HEK293T (cell line): ENCODE measurements at regions not wholly inside any gene's neighbourhood (a gene's known extent, or its start where the extent isn't known, plus 50 kb on each side); places are given as distances from the start of the nearest gene placed in this dataset.

Source experiments
- BHLHE40 ChIP-seq: fragments of 450-650 bp; IDR thresholded peaks from 2 replicates; pipeline ENCODE4 v1.6.1; 2016; ENCODE audit warnings: mild to moderate bottlenecking, moderate library complexity, borderline replicate concordance
- CTBP1 ChIP-seq: fragments of 450-650 bp; IDR thresholded peaks from 2 replicates; pipeline ENCODE4 v1.6.1; 2016; ENCODE audit warnings: borderline replicate concordance
- FOXA1 ChIP-seq: fragments of 450-650 bp; IDR thresholded peaks from 2 replicates; pipeline ENCODE4 v1.6.1; 2016; ENCODE audit warnings: mild to moderate bottlenecking
- FOXK2 ChIP-seq: fragments of 450-650 bp; IDR thresholded peaks from 2 replicates; pipeline ENCODE4 v1.6.1; 2016; ENCODE audit warnings: mild to moderate bottlenecking
- FOXM1 ChIP-seq: fragments of 450-650 bp; IDR thresholded peaks from 2 replicates; pipeline ENCODE4 v1.6.1; 2017; ENCODE audit warnings: mild to moderate bottlenecking, borderline replicate concordance
- HDGF ChIP-seq: fragments of 450-650 bp; IDR thresholded peaks from 2 replicates; pipeline ENCODE4 v1.6.1; 2017; ENCODE audit warnings: antibody characterized with exemption, borderline replicate concordance
- L3MBTL2 ChIP-seq: fragments of 450-650 bp; conservative IDR thresholded peaks from 2 replicates; pipeline ENCODE4 v1.6.1; 2016; ENCODE audit warnings: mild to moderate bottlenecking
- LEF1 ChIP-seq: fragments of 450-650 bp; IDR thresholded peaks from 2 replicates; pipeline ENCODE4 v1.6.1; 2017; ENCODE audit warnings: mild to moderate bottlenecking, borderline replicate concordance
- NFRKB ChIP-seq: fragments of 450-650 bp; IDR thresholded peaks from 2 replicates; pipeline ENCODE4 v1.6.1; 2016; ENCODE audit warnings: mild to moderate bottlenecking, moderate library complexity
- PKNOX1 ChIP-seq: fragments of 450-650 bp; IDR thresholded peaks from 2 replicates; pipeline ENCODE4 v1.6.1; 2016
- SP1 ChIP-seq: fragments of 450-650 bp; IDR thresholded peaks from 2 replicates; pipeline ENCODE4 v1.6.1; 2017
- SUZ12 ChIP-seq: fragments of 450-650 bp; IDR thresholded peaks from 2 replicates; pipeline ENCODE4 v1.6.1; 2016; ENCODE audit warnings: mild to moderate bottlenecking
- TARDBP ChIP-seq: fragments of 450-650 bp; IDR thresholded peaks from 2 replicates; pipeline ENCODE4 v1.6.1; 2016
- ZNF384 ChIP-seq: fragments of 450-650 bp; IDR thresholded peaks from 2 replicates; pipeline ENCODE4 v1.6.1; 2016

GRCh38 chr14:66039495-66039894, 446.7 kb upstream of the CCDC196 start:
- TF ChIP-seq FOXM1 (no peak), ZNF384 (no peak), HDGF (no peak), SUZ12 (no peak), FOXA1 (no peak), L3MBTL2 (no peak), FOXK2 (no peak), SP1 (no peak), PKNOX1 (no peak), NFRKB (no peak), BHLHE40 (no peak), CTBP1 (no peak), TARDBP (no peak), LEF1 (no peak)
